OCI-LY7 (cell line): ENCODE measurements at regions not wholly inside any gene's neighbourhood (a gene's known extent, or its start where the extent isn't known, plus 50 kb on each side); places are given as distances from the start of the nearest gene placed in this dataset.

Source experiments
- BruUV-seq: library from RNA; stranded (reverse); fragments of 400-500 nt; replicated peaks from 2 replicates; lab custom pipeline; 2021; lab: Mats Ljungman, UMichigan
- CTCF ChIA-PET: fragments of 300-600 bp; sonication (Branson Sonifier 250); formaldehyde crosslinking; loops from one replicate; lab custom pipeline; 2022; ENCODE audit warnings: antibody characterized with exemption; ENCODE audit not compliant: unreplicated experiment; lab: Charles Lee
- POLR2A ChIA-PET: fragments of 300-600 bp; sonication (Branson Sonifier 250); formaldehyde crosslinking; loops from one replicate; lab custom pipeline; 2022; ENCODE audit warnings: antibody characterized with exemption; lab: Charles Lee
- DNase-seq: peaks from one replicate; pipeline ENCODE4 v3.0.0-alpha.2; 2015; ENCODE audit warnings: low spot score
- H2AFZ ChIP-seq: fragments of 200-600 bp; sonication (generic), shearing (Covaris generic); 2 replicates; pipeline ENCODE4 v1.6.1; 2014; ENCODE audit warnings: mild to moderate bottlenecking, antibody characterized with exemption, low read length, moderate library complexity
- H3K27ac ChIP-seq: fragments of 200-600 bp; sonication (generic); 2 replicates; pipeline ENCODE4 v1.5.1; 2014; ENCODE audit warnings: mixed run types, low read depth, mild to moderate bottlenecking, moderate library complexity, low read length, inconsistent platforms; ENCODE audit not compliant: poor library complexity, severe bottlenecking
- H3K36me3 ChIP-seq: fragments of 200-600 bp; sonication (generic); 2 replicates; pipeline ENCODE4 v1.6.1; 2014; ENCODE audit warnings: mild to moderate bottlenecking, antibody characterized with exemption, low read length, moderate library complexity, mixed read lengths; ENCODE audit not compliant: insufficient read depth
- H3K4me1 ChIP-seq: fragments of 200-600 bp; sonication (generic); 2 replicates; pipeline ENCODE4 v1.5.1; 2014; ENCODE audit warnings: mild to moderate bottlenecking, low read length; ENCODE audit not compliant: insufficient read depth, poor library complexity, severe bottlenecking
- H3K4me2 ChIP-seq: fragments of 200-600 bp; sonication (generic); 2 replicates; pipeline ENCODE4 v1.6.1; 2014; ENCODE audit warnings: mild to moderate bottlenecking, low read length
- H3K4me3 ChIP-seq: fragments of 200-600 bp; sonication (generic); 2 replicates; pipeline ENCODE4 v1.5.1; 2014; ENCODE audit warnings: mild to moderate bottlenecking, low read depth, low read length; ENCODE audit not compliant: poor library complexity, severe bottlenecking
- H3K79me2 ChIP-seq: fragments of 200-600 bp; sonication (generic); 2 replicates; pipeline ENCODE4 v1.6.1; 2016; ENCODE audit warnings: low read depth, mild to moderate bottlenecking, low read length, moderate library complexity, mixed read lengths; ENCODE audit not compliant: insufficient read depth
- H3K9me2 ChIP-seq: fragments of 200-600 bp; sonication (generic); 2 replicates; pipeline ENCODE4 v1.6.1; 2016; ENCODE audit warnings: mild to moderate bottlenecking, low read length, mixed read lengths; ENCODE audit not compliant: insufficient read depth
- H3K9me3 ChIP-seq: fragments of 200-600 bp; sonication (generic); 2 replicates; pipeline ENCODE4 v1.6.1; 2014; ENCODE audit warnings: mild to moderate bottlenecking, mixed run types, low read length, mixed read lengths
- H4K20me1 ChIP-seq: fragments of 200-600 bp; sonication (generic); 2 replicates; pipeline ENCODE4 v1.6.1; 2014; ENCODE audit warnings: mild to moderate bottlenecking, antibody characterized with exemption, low read length, moderate library complexity, mixed read lengths; ENCODE audit not compliant: insufficient read depth
- EZH2phosphoT487 ChIP-seq: fragments of 200-600 bp; sonication (generic); IDR thresholded peaks from 2 replicates; pipeline ENCODE4 v1.6.1; 2018; ENCODE audit warnings: low read depth, borderline replicate concordance, mild to moderate bottlenecking, mixed run types, antibody characterized with exemption, low read length, moderate library complexity, mixed read lengths
- intact Hi-C: fragments of 100-400 bp; cut with micrococcal nuclease; formaldehyde crosslinking; loops from one replicate; pipeline ENCODE4 v1.10.0; 2022; ENCODE audit not compliant: unreplicated experiment
- TF ChIP-seq, protein P1 (sequence below): fragments of 200-600 bp; sonication (generic); conservative IDR thresholded peaks from 2 replicates; pipeline ENCODE4 v1.5.1; 2014; ENCODE audit warnings: mild to moderate bottlenecking, antibody characterized with exemption, low read length, moderate library complexity, mixed read lengths

DNA sequence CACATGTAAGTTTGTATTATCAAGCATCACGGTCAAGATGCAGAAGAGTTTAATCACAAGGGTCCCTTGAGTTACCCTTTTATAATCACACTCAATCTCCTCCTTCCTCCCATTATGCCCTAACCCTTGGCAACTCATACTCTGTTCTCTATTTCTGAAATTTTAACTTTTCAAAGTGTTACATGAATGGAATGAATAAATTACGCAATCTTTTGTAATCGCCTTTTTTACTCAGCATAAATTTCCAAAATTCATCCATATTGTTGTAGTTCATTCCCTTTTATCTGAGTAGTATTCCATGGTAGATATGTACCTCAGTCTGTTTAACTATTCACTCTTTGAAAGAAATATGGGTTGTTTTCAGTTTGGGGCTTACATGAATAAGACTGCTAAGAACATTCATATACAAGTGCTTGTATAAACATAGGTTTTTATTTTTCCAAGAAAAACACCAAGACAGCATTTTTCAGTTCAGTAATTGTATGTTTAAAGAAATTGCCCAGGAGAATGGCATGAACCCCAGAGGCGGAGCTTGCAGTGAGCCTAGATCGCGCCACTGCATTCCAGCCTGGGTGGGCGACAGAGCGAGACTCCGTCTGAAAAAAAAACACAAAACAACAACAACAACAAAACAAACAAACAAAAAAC lies 430.9 kb upstream of the KCNH7 start:
- TF ChIP-seq, protein P1, sequence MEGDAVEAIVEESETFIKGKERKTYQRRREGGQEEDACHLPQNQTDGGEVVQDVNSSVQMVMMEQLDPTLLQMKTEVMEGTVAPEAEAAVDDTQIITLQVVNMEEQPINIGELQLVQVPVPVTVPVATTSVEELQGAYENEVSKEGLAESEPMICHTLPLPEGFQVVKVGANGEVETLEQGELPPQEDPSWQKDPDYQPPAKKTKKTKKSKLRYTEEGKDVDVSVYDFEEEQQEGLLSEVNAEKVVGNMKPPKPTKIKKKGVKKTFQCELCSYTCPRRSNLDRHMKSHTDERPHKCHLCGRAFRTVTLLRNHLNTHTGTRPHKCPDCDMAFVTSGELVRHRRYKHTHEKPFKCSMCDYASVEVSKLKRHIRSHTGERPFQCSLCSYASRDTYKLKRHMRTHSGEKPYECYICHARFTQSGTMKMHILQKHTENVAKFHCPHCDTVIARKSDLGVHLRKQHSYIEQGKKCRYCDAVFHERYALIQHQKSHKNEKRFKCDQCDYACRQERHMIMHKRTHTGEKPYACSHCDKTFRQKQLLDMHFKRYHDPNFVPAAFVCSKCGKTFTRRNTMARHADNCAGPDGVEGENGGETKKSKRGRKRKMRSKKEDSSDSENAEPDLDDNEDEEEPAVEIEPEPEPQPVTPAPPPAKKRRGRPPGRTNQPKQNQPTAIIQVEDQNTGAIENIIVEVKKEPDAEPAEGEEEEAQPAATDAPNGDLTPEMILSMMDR: no peak
- TF ChIP-seq EZH2phosphoT487: no peak
- H3K4me2 ChIP-seq: no peak overlapping the region
- DNase-seq: no peak
- BruUV-seq: no TSS peak
- no peaks in the 10 kb centered on the region for H3K79me2 ChIP-seq
- no peak overlapping the region for H3K27ac ChIP-seq
- H3K9me2 ChIP-seq: no peaks in the 10 kb centered on the region
- H3K4me1 ChIP-seq: no peaks in the 10 kb centered on the region
- H3K9me3 ChIP-seq: no peaks in the 10 kb centered on the region
- H4K20me1 ChIP-seq: no peaks in the 10 kb centered on the region
- ChIA-PET CTCF (no interaction called here), POLR2A (no interaction called here)
- no peaks in the 10 kb centered on the region for H3K36me3 ChIP-seq
- intact Hi-C loops: no loop called here
- no peak overlapping the region for H3K4me3 ChIP-seq
- H2AFZ ChIP-seq: no peak overlapping the region

DNA sequence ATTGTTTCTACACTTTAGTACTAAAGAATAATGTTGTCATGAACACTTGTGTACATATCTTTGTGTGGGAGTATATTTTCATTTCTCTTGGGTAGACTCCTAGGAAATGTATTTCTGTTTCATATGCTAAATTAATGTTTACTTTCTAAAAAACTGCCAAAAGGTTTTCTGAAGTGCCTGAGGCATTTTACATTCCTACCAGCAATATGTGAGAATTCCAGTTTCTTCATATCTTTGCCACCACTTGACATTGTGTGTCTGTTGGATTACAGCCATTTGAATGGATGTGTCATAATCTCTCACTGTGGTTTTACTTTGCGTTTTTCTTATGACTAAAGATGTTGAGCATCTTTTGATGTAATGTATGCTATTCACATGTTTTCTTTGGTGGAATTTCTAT lies 428.2 kb upstream of the KCNH7 start:
- Histone ChIP-seq H3K36me3 (no peaks in the 10 kb centered on the region), H3K4me2 (no peak overlapping the region), H3K4me3 (no peak overlapping the region), H3K27ac (no peak overlapping the region), H3K79me2 (no peaks in the 10 kb centered on the region), H3K4me1 (no peaks in the 10 kb centered on the region), H2AFZ (no peak overlapping the region), H3K9me3 (no peaks in the 10 kb centered on the region), H3K9me2 (no peaks in the 10 kb centered on the region), H4K20me1 (no peaks in the 10 kb centered on the region)
- ChIA-PET CTCF (no interaction called here), POLR2A (no interaction called here)
- TF ChIP-seq EZH2phosphoT487: no peak
- TF ChIP-seq, protein P1: no peak
- intact Hi-C loops: no loop called here
- DNase-seq: no peak
- BruUV-seq: no TSS peak

DNA sequence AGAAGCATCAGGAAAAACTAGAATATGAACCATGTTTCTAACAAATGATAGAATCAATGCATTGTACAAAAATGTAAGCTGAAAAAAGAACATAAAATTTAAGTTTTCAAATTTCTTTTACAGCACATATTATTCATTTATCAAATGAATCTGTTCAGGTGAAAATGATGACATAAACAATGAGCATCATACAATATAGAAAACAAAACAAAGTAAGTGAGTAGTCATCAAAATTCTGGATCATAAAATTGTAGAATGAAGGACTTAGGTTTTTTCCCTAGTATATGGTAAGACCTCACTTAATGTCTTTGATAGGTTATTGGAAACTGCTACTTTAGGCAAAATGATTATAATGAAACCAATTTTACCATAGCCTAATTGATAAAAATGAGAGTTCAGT lies 427.0 kb upstream of the KCNH7 start:
- H3K9me3 ChIP-seq: no peaks in the 10 kb centered on the region
- no peak overlapping the region for H3K4me2 ChIP-seq
- H3K27ac ChIP-seq: no peak overlapping the region
- ChIA-PET CTCF (no interaction called here), POLR2A (interaction anchor here (0.7 kb wide), 1 partner anchor 22 kb away, joined by 3 read pairs; no protein-coding TSS in a partner anchor)
- no peak for DNase-seq
- no peaks in the 10 kb centered on the region for H3K4me1 ChIP-seq
- TF ChIP-seq EZH2phosphoT487: no peak
- TF ChIP-seq, protein P1: no peak
- no peaks in the 10 kb centered on the region for H4K20me1 ChIP-seq
- H3K36me3 ChIP-seq: no peaks in the 10 kb centered on the region
- H3K4me3 ChIP-seq: no peak overlapping the region
- no peaks in the 10 kb centered on the region for H3K9me2 ChIP-seq
- no TSS peak for BruUV-seq
- H2AFZ ChIP-seq: no peak overlapping the region
- intact Hi-C loops: no loop called here
- H3K79me2 ChIP-seq: no peaks in the 10 kb centered on the region
